Stimulated activated naive CD4-positive, alpha-beta T cell (primary cell): ENCODE measurements at regions not wholly inside any gene's neighbourhood (a gene's known extent, or its start where the extent isn't known, plus 50 kb on each side); places are given as distances from the start of the nearest gene placed in this dataset.

Experiments used
- DNase-seq, 6 experiments: peaks; one replicate each; lab custom pipeline; 2025; lab: John Stamatoyannopoulos, UW

DNA sequence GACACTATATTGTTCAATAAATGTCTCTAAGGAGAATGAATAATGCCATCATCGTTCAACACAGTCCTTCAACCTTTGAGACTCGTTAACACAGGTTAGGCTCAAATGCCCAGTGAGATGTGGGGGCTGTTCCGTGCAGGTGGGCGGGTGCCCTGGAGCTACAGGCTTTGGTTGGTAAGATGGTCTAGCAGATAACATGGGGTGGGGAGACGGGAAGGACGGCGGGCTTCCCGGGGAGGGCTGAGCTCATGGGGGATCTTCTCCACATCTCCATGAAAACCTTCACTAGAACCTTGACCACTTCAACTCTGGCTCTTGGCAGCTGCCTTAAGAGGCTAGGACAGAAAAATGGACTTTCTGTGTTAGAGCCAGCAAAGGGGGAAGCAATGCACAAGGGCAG lies 134.1 kb upstream of the TCERG1L start:
- no peak for DNase-seq

DNA sequence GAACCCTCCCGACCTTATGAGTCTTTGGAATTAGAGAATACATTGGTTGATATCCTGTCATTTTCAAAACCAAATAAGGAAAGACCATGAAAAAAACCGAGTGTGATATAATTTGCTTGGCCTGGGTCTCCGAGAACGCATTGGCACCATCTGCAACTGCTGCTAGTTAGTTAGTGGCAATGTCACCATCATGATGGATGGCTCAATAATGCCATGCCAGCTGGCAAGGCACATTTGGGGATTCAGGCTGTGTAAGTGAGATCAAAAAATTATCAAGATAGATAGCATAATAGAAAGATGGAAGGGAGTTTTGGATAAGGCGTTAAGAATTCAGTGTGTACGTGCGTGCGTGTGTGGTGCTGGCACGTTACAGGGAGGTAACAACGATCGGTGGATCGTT lies 134.7 kb upstream of the TCERG1L start:
- no peak for DNase-seq

DNA sequence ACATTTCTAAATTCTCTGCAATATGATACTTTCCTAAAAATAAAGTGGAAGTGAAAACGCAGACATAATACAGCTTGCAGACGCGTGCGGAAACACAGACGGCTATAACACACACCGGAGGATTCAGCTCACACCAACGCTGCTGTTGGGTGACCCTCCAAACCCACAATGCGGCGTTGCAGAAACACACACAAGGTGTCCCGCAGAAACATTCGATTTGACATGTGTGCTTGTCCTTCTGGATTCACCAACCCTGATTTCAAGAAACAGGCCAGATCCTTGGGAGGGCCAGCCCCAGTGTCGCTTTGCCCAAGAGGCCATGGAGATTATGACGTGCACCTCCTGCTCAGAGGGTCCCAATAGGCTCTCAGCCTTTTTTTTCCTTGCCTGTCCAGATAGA lies 136.7 kb upstream of the TCERG1L start:
- DNase-seq = no peak

DNA sequence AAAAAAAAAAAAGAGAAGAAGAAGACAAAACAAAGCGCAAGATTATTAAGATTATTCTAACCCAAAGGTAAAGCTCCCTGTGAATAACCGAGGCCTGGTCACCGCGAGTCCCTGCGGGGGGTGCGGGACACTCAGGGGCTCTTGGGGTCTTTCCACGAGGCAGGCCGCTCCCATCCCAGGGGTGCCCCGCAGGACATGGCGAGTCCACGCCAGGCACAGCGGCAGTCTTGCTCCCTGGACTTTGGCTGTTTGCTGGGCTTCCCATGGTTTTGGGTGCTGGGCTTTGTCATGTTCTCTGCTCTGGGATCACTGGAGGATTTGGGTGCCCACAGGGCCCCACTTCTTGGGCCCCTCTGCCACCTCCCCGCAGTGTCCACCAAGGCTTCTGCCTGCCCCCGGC lies 137.4 kb upstream of the TCERG1L start:
- DNase-seq = no peak

DNA sequence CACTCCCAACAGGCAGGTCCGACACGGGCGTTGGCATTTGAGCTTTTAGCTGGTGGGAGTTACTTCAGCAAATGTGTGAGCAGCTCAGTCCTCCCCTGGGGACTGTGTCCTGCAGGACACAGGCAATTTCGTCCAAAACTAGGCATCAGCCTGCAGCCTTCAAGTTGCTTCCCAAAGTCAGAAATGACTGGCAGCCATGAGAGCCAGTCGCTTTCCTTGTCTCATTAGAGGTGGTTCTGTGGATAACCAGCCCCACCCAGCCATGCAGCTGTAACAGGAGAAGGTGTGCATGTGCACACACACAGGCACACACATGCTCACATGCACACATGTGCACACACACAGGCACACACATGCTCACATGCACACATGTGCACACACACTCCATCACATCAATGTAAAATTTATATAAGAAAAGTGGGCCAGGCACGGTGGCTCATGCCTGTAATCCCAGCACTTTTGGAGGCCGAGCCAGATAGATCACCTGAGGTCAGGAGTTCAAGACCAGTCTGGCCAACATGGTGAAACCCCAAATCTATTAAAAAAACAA lies 138.8 kb upstream of the TCERG1L start:
- no peak for DNase-seq

DNA sequence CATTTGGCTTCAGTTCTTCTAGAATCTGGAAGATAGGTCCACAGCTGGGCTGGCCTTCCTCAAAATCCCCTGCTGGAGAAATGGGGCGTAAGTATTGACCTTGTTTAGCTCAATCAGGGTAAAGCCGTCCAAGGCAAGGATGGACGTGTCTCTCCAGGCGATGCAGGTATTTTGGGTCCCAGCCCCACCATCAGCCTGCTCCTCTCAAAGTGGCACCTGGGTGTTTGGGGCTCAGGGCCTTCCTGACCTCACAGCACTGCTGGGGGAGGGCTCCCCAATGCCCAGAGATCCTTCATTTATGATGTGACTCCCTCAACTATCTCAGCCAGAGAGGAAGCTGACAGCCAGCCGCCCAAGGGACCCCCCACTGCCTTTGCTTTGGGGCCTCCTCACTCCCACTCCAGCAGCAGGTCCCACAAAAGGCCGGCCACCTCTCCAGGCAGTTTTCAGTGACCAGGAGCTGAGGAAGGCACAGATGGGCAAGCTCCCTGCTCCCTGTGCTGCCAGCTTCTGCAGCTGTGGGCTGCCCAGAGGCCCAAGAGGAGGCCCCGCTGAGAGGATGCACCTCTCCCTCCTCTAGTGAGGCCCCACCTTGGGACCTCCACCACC lies 140.0 kb upstream of the TCERG1L start:
- DNase-seq = no peak

DNA sequence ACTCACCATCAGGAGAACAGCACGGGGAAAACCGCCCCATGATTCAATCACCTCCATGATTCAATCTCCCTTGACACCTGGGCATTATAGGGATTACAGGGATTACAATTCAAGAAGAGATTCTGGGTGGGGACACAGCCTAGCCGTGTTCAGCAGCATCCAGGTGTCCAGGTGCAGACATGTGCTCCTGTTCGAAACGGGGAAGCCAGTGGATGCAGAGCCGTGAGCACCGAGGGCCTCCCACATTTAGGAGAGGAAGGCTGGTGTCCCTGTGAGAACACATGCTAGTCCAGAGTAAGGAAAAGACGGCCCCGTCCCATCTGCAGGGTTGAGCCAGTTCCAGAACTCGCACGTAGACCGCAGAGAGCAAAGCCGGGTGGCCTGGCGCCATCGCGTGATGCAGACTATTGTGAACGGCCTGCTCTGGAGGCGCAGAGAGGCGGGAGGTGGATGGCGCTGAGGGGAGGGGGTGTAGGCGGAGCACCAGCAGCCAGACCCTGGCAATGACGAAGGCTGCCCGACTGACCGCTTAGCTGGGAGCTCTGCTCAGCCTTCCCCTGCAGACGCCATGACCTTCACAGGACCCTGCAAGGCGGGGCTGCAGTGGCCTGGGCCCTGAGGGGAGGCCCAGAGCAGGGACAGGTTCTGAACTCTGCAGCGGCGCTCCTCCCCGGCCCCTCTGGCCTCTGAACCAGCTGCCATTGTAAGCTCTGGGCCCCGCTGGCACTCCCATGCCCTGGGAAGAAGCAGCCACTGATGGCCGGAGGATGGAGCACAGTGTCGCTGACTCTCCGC lies 141.6 kb upstream of the TCERG1L start:
- no peak for DNase-seq

DNA sequence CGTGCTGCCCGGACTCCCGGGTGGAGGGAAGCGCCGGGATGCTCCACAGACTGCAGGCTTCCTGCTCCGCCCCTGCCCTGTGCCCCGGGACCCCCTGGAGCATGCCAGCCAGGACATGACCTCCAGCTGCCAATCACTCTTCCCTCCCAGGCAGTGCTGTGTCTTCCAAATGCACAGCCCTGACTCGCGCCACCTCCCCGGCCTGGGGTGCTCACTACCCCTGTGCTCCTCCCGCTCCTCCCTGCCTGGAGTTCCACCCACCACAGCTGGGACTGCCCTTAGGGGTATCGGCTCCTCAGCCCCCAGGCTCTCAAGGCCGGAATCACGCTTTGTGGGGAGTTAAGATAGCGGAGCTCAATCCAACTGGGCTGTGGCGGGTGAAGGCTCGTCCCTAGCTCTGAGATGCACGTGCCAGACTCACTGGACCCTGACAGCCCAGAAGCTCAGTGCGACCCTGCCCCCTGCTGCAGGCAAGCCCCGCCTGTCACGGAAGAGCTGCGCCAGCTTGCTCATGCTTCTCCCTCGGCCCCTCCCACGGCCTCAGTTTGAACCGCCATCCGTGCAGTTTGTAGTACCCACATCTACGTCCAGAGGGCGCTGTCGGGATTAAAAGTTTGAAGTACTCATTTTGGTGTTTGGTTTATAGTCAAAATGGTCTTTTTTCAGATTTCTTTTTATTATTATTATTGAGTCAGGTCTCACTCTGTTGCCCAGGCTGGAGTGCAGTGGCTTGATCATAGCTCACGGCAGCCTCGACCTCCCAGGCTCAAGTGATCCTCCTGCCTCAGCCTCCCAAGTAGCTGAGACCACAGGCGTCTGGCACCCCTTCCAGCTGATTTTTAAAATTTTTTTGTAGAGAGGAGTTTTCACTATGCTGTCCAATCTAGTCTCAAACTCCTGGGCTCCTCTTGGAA lies 142.5 kb upstream of the TCERG1L start:
- peak in 5 of 6 experiments; percentile 17 to 57 (median 22) for DNase-seq

DNA sequence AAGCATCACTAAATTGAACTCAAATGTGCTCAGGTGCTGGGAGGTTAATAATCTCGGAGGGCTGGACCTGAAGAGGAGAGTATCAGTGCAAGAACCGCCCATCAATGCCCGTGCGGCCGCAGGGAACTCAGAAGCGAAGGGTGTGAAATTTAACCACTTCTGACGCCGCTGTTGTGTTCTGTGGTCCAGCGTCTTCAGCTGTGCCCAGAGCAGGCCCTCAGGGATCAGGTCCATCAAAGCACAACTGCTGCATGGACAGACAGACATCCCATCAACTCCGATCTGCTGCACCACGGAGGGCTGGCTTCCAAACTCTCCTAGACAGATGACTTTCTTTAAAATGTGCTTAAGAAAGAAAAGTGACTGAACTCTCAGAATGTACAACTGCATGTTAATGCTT lies 144.9 kb upstream of the TCERG1L start:
- DNase-seq = no peak

DNA sequence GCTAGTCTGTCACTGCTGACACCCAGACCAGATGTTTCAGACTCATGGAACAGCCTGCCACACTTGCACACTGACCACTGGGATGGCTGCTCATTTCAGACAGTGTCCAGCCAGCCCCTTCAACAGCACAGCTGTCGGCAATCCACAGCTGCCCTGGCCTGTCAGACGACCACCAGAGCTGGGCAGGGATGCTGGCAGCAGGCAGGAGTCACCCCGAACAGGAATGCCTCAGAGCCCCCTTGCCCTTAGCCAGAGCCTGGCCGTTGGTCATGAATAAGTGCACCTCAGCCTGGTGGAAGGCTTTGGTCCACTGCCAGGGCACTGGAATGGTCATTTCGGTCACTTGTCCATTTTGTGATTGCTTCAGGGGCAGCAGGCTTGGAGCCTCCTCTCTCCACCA lies 149.6 kb upstream of the TCERG1L start:
- DNase-seq = no peak

DNA sequence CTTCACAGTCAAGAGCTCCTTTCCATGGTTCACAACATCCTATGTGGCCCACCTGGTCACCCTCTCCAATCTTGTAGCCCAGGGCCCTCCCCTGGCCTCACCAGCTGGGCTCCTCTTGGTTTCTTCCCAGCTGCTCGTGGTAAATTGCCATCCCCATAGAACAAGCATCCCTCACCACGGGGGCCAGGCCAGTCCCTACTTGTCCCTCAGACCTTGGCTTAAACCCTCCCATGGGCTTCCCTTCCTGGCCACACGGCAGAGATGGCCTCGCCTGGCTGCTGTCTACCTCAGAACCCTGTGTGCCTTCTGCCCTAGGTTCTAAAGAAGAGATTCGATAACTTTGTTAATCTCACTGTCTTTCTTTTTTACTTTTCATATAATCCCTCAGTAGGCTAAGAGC lies 153.3 kb upstream of the TCERG1L start:
- DNase-seq = no peak

DNA sequence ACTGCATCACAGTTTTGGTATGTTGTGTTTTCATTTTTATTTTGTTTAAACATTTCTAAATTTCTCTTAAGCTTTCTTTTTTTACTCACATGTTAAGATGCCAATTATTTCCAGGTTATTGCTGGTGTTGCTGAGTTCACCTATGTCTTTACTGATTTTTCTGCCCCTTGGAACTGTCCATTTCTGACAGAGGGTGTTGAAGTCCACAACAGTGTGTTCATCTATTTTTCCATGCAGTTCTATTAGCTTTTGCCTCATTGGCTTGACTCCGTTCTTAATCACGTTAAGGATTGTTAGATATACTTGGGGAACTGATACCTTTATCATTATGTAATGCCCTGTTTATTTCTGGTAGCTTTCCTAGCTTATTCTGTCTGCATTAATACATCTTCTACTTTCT lies 158.0 kb upstream of the TCERG1L start:
- DNase-seq = no peak

DNA sequence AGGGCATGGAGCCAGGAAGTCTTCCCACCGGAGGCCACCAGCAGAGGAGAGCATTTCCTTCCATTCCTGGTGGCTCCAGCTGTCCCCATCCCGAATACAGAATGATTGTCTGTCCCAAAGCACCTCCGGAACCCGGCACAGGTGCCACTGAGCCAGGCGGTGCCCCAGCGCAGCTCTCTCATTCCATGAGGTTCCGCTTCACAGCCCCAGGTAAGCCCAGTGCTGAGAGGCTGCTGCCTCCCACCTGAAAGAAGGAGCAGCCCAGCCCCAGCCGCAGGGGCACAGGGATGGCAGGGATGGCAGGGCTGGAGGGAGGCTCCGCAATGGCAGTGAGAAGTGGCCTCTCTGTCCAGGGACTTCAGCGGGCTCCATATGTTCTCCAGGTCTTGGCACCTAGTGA lies 162.1 kb upstream of the TCERG1L start:
- no peak for DNase-seq

DNA sequence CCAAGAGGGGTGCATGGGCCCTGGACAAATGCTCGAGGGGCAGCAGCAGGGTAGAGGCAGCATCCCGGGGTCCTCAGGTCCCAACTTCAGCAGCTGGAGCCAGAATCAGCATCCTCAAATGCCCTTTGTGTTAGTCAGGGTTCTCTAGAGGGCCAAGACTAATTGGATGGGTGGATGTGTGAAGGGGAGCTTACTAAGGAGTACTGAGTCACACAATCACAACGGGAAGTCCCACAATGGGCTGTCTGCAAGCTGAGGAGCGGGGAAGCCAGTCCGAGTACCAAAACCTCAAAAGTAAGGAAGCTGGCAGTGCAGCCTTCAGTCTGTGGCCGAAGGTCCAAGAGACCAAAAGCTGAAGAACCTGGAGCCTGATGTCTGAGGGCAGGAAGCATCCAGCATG lies 162.9 kb upstream of the TCERG1L start:
- DNase-seq = no peak

DNA sequence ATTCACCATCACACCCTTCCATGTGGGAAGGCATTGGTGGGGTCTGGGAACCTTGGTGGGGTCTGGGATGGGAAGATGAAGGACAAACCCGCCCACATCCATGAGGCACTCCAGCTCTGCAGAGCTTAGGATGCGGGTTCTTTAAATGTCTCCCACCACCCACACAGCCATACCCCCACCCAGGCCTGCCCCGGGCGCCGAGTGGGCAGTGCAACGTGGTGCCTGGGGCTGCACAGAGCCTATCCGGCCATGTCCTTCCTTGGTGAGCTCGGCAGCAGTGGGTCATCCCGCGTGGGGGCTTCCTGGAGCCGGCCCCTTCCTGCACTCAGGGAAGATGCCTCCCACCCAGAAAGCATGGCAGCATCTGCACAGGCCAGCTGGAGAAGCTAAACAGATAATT lies 163.5 kb upstream of the TCERG1L start:
- DNase-seq = no peak

DNA sequence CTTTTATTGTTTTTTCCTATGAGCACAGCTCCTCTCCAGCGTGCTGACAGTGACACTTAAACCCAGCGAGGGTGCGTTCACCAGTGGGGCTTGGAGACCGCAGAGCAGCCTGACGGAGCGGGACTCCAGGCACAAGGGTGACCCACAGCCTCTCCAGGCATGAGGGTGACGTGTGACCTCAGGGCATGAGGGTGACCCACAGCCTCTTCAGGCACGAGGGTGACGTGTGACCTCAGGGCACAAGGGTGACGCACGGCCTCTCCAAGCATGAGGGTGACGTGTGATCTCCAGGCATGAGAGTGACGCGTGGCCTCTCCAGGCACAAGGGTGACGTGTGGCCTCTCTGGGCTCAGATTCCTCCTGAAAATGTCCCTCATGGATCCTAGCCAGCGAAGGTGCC lies 164.3 kb upstream of the TCERG1L start:
- DNase-seq = no peak

DNA sequence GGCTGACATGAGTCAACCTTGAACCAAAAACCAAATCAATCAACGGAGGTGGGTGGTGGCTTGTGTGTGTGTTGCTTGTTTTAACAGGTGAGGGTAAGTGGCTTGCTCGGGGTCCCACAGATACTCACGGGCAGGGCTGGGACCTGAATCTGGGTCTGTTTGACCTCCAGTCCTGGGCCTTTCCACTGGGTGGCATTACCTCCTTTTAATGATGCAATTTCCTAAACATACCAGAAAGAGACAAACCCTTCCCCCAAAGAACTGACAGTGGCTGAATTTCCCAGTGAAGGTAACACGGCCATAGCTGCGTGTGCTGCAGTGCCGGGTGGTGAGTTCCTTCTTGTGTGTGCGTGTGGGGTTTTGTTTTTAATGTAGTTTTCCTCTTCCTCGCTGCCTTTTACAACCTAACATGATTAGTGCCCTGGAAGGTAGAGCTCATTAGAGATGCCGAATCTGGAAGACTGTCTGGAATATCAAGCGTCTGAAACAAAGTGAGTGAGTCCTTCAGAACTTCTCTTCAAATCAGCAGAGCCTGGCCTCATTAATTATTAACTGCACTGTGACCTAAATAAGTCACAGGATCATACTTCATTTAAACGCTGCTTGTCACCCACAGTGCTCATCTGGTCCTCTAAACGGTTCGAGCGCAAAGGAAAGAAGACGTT lies 166.1 kb upstream of the TCERG1L start:
- DNase-seq = no peak

DNA sequence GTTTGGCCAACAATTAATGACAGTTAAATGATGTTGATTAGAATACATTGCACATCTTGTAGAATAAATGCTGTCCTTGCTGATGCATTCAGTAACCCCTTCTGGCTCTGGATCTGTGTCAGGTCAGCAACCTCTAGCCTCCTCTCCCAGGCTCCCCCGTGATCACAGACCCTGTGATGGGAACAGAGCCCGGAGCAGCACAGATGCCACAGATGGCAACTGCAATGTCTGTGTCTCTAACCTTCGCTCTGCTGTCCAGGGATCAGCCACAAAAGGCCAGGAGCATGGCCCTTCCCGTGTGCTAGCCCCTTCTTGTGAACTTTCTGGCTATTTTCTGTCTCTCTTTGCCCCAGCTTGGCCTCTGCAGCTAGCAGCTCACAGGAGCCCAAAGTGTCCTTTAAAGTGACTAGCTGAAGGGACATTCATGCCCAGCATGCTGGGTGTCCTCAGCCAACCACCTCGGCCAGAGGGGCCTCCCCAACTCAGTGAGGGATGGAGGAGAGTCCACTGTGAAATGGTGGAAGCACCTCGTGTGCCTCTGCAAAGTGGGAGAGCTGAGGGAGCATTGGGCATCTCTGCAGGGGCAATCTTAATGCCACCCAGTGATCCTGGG lies 167.0 kb upstream of the TCERG1L start:
- no peak for DNase-seq

DNA sequence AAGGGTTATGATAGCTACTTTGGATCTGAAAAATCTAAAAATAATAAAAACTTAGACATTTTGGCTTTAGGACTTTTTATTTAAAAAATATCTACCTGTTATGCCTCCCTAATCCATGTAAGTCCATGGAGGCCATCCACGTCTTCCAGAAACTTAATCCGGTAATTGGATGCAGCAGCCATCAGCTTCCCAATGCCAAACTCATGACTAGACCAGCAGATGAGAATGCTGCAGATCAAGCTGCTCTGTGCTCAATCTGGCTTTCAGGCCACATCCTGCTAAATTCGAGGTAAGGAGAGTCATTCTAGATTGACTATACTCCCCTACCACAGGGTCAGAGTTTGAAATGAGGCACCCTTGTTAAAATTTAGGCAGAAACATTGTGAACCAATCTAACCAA lies 168.5 kb upstream of the TCERG1L start:
- DNase-seq = no peak

DNA sequence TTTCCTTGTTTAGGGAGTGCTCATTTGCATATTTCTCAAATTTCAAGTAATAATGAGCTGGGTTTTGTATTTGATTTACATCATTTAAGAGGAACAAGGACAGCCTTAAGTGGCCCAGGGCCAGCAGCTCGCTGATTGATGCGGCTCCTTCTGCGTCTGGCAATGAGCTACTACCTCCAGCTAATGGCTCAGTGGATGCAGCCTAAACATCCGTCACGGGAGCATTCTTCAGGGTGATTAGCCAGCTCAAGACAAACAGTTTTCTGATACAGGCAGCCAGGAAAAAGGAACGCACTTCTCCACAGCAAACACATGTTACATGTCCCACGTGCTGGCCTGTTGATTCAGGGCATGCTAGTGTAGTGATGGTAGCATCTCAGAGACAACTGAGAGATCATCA lies 169.3 kb upstream of the TCERG1L start:
- no peak for DNase-seq

DNA sequence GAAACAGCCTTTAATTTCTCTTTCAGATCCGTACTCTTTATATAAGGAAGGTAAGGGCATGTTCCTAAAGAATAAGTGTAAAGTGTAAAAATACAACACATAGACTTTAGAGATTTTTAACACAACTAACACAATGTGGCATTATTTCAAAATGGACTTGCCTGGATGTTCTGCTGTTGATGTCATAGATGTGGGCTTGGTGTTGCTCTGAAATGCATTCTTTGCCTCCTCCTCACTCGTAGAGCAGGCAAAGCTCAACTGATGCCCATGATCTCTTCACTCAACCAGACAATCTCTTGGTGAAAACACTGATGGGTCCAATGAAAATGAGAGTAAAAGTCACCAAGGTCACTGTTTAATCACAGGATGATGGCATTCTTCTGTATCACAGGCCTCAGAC lies 174.2 kb upstream of the TCERG1L start:
- DNase-seq = no peak

DNA sequence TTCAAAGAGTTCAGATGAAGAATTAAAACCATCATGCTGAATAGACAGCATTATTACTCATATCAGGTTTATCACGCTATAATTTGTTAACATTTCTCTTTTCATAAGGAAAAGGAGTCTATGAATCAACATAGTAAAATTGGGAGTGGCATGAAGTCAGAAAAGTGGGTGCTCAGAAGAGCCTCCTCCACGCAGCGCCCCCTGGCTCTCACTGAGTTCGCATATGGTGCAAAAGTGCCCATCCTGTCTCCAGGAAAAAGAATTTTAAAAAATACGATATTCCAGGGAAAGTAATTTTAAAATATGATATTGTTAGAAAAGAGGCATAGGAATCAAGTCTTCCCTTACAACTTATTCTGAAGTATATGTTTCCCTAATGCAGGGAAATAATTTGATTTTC lies 176.3 kb upstream of the TCERG1L start:
- DNase-seq = no peak
